ENCODE measurements at regions not wholly inside any gene's neighbourhood (a gene's known extent, or its start where the extent isn't known, plus 50 kb on each side); places are given as distances from the start of the nearest gene placed in this dataset.

DNA sequence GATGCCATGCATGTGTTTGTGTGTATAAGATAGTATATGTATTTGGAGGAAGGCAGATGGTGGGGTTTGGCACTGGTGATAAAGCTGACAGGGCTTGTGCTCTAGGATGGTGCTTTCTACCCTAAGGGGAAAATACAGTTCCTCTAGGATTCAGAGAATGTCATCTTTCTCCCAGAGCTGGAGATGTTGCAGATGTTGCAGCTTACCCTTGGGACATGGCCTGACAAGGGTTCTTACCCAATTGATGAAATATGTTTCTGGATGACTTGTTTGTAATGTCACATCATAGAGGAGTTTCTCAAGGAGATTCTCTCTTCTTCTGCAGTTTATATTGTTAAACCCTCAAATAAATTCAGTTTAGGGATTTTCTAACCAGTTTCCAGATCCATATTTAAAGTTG, 52.5 kb upstream of the PITX2 start:
- ChIA-PET POLR2A (no interaction called here), CTCF (no interaction called here)
- H3K9me3 Mint-ChIP-seq, result peaks cover 0 to 5% (median 0%) of the 10 kb centered on the region in 5 donors
- H3K4me3 ChIP-seq (ENCODE audit: low read length), result no peak overlapping the region
- H3K27ac Mint-ChIP-seq, result no peak overlapping the region
- no peaks in the 10 kb centered on the region for H3K36me3 Mint-ChIP-seq
- no peak overlapping the region for H3K27ac ChIP-seq (ENCODE audit: low read depth, low read length)
- H3K4me3 Mint-ChIP-seq, result no peak overlapping the region
- no peaks in the 10 kb centered on the region for H3K9me3 ChIP-seq (ENCODE audit: low read length)
- peaks cover 0 to 8% of the 10 kb centered on the region in 2 donors for H3K27me3 Mint-ChIP-seq
- no peaks in the 10 kb centered on the region for H3K4me1 Mint-ChIP-seq
- no peaks in the 10 kb centered on the region for H3K36me3 ChIP-seq (ENCODE audit: insufficient read depth, low read length)
- no peaks in the 10 kb centered on the region for H3K4me1 ChIP-seq (ENCODE audit: insufficient read depth, low read length)
- DNase-seq, result no peak
- no peaks in the 10 kb centered on the region for H3K27me3 ChIP-seq (ENCODE audit: insufficient read depth, low read length, poor library complexity, severe bottlenecking)

DNA sequence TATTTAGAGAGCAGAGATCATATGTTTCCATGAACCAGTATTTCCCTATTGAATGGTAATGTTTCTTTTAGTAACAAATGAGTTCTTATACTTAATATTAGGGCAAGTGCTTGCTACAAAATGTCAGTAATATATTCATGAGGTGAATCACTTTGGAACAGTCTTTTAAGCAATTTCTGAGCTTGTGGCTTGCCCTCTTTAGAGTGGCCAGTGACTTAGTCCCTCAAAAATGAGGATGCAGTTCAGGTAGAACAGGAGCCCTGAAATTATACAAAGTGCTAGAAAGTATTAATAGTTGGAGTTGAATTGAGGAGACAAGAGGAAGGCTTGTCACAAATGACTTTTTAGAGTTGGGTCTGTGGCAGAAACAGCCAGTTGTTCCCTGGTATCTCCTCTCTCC, 53.4 kb upstream of the PITX2 start:
- no peaks in the 10 kb centered on the region for H3K4me1 ChIP-seq (ENCODE audit: insufficient read depth, low read length)
- POLR2A ChIA-PET, result no interaction called here
- H3K4me3 ChIP-seq (ENCODE audit: low read length), result no peak overlapping the region
- H3K27me3 ChIP-seq (ENCODE audit: insufficient read depth, low read length, poor library complexity, severe bottlenecking), result no peaks in the 10 kb centered on the region
- no peak for DNase-seq
- Mint-ChIP-seq H3K27me3 (peaks cover 0 to 12% of the 10 kb centered on the region in 2 donors), H3K36me3 (no peaks in the 10 kb centered on the region), H3K4me1 (no peaks in the 10 kb centered on the region), H3K27ac (no peak overlapping the region), H3K9me3 (peaks cover 0 to 5% (median 0%) of the 10 kb centered on the region in 5 donors), H3K4me3 (no peak overlapping the region)
- CTCF ChIA-PET, result no interaction called here
- no peaks in the 10 kb centered on the region for H3K9me3 ChIP-seq (ENCODE audit: low read length)
- H3K27ac ChIP-seq (ENCODE audit: low read depth, low read length), result no peak overlapping the region
- H3K36me3 ChIP-seq (ENCODE audit: insufficient read depth, low read length), result no peaks in the 10 kb centered on the region

DNA sequence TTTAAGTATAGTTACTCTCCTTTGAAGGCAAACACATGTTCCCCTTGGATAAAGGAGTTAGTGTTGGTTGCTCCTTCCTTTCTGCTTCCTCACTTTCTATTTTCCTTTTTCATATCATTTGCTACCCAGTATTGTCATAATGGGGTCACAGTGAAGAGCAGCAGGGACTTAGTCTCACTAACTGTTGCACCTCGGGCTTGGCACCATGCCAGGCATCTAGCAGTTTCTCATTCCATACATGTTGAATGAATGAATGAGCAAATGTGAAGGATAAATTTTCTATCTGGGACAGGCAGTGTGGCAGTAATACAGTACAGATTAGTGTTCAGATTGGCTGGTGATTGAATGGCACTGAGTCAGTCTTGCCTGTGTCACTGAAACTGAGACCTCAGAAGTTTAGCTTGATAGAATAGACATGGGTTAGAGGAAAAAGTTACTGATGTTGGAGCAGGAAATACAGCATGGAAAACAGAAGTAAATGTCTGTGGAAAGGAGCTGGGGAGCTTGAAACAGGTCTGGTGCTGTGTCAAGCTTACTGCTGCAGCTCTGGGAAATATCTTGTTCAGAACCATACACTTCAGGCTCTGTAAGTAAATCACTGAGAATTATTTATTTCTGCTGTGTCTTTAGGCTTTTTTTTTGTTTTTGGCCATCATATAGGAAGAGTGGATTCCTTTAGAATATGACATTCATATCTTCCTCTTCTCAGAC, 55.8 kb upstream of the PITX2 start:
- Mint-ChIP-seq H3K4me3 (no peak overlapping the region), H3K27me3 (peaks cover 0 to 7% of the 10 kb centered on the region in 2 donors), H3K9me3 (peaks cover 0 to 2% (median 0%) of the 10 kb centered on the region in 5 donors), H3K4me1 (no peaks in the 10 kb centered on the region), H3K27ac (no peak overlapping the region), H3K36me3 (no peaks in the 10 kb centered on the region)
- Histone ChIP-seq H3K27ac (ENCODE audit: low read depth, low read length) (no peak overlapping the region), H3K36me3 (ENCODE audit: insufficient read depth, low read length) (no peaks in the 10 kb centered on the region), H3K4me3 (ENCODE audit: low read length) (no peak overlapping the region), H3K9me3 (ENCODE audit: low read length) (no peaks in the 10 kb centered on the region), H3K27me3 (ENCODE audit: insufficient read depth, low read length, poor library complexity, severe bottlenecking) (no peaks in the 10 kb centered on the region), H3K4me1 (ENCODE audit: insufficient read depth, low read length) (no peaks in the 10 kb centered on the region)
- no peak for DNase-seq
- POLR2A ChIA-PET, result no interaction called here
- CTCF ChIA-PET, result no interaction called here

DNA sequence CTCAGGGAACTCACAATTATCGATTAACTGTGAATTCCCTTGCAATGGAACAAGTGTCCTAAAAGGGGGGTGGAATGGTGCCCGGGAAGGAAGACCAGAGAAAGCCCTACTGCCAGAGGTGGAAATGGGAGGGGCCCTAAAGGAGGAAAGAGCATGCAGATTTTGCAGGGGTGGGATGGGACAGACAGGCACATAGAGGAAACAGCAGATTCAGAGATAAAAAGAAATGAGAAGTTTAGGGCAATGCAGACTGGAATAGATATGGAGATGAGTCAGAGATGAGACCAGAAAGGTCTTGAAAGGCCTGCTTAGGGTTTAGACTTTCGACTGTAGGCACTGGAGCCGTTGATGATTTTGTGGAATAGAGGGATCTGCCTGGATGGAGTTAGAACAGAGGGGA, 57.4 kb upstream of the PITX2 start:
- H3K27ac Mint-ChIP-seq, result no peak overlapping the region
- no peak overlapping the region for H3K4me3 Mint-ChIP-seq
- POLR2A ChIA-PET, result no interaction called here

GRCh38 chr4:110681381-110681780, 58.5 kb upstream of the PITX2 start:
- Histone ChIP-seq H3K9me3 (ENCODE audit: low read length) (no peaks in the 10 kb centered on the region), H3K36me3 (ENCODE audit: insufficient read depth, low read length) (no peaks in the 10 kb centered on the region), H3K27ac (ENCODE audit: low read depth, low read length) (no peak overlapping the region), H3K4me1 (ENCODE audit: insufficient read depth, low read length) (no peaks in the 10 kb centered on the region), H3K4me3 (ENCODE audit: low read length) (no peak overlapping the region), H3K27me3 (ENCODE audit: insufficient read depth, low read length, poor library complexity, severe bottlenecking) (no peaks in the 10 kb centered on the region)
- no peak for DNase-seq
- Mint-ChIP-seq H3K4me3 (no peak overlapping the region), H3K36me3 (no peaks in the 10 kb centered on the region), H3K9me3 (peaks cover 0 to 4% (median 0%) of the 10 kb centered on the region in 5 donors), H3K4me1 (no peaks in the 10 kb centered on the region), H3K27ac (no peak overlapping the region), H3K27me3 (peaks cover 0 to 7% of the 10 kb centered on the region in 2 donors)
- ChIA-PET POLR2A (no interaction called here), CTCF (no interaction called here)

More for the DNA sequence above, 57.4 kb upstream of the PITX2 start:
- H3K36me3 ChIP-seq (ENCODE audit: insufficient read depth, low read length), result no peaks in the 10 kb centered on the region
- no peaks in the 10 kb centered on the region for H3K9me3 ChIP-seq (ENCODE audit: low read length)
- H3K36me3 Mint-ChIP-seq, result no peaks in the 10 kb centered on the region
- H3K27me3 ChIP-seq (ENCODE audit: insufficient read depth, low read length, poor library complexity, severe bottlenecking), result no peaks in the 10 kb centered on the region
- peaks cover 0 to 7% of the 10 kb centered on the region in 2 donors for H3K27me3 Mint-ChIP-seq
- CTCF ChIA-PET, result no interaction called here
- DNase-seq, result no peak
- no peak overlapping the region for H3K4me3 ChIP-seq (ENCODE audit: low read length)
- H3K4me1 Mint-ChIP-seq, result no peaks in the 10 kb centered on the region
- peaks cover 0 to 2% (median 0%) of the 10 kb centered on the region in 5 donors for H3K9me3 Mint-ChIP-seq
- H3K4me1 ChIP-seq (ENCODE audit: insufficient read depth, low read length), result no peaks in the 10 kb centered on the region
- no peak overlapping the region for H3K27ac ChIP-seq (ENCODE audit: low read depth, low read length)

DNA sequence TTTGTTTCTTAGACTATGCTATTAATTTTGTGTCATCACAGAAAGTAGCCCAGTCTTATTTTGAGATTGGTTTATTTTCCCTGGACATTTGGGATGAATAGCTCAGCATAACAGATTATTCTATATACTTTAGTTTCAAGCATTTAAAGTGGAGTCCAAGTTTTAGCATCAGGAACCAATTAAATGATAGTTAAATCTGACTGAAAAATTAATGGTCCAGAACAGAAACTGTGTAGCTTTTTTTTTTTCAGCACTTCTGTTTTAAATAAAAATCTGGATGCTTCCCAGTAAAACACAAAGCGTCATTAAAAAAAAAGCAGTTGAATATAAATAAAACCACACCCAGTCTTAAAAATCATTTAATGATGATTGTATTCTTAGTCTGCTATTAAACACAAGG, 59.4 kb upstream of the PITX2 start:
- H3K36me3 ChIP-seq (ENCODE audit: insufficient read depth, low read length), result no peaks in the 10 kb centered on the region
- H3K36me3 Mint-ChIP-seq, result no peaks in the 10 kb centered on the region
- H3K4me1 Mint-ChIP-seq, result no peaks in the 10 kb centered on the region
- no peak overlapping the region for H3K27ac Mint-ChIP-seq
- CTCF ChIA-PET, result no interaction called here
- POLR2A ChIA-PET, result no interaction called here
- DNase-seq, result no peak
- peaks cover 0 to 4% (median 0%) of the 10 kb centered on the region in 5 donors for H3K9me3 Mint-ChIP-seq
- no peak overlapping the region for H3K27ac ChIP-seq (ENCODE audit: low read depth, low read length)
- H3K4me1 ChIP-seq (ENCODE audit: insufficient read depth, low read length), result no peaks in the 10 kb centered on the region
- no peaks in the 10 kb centered on the region for H3K27me3 ChIP-seq (ENCODE audit: insufficient read depth, low read length, poor library complexity, severe bottlenecking)
- no peak overlapping the region for H3K4me3 ChIP-seq (ENCODE audit: low read length)
- peaks cover 0 to 7% of the 10 kb centered on the region in 2 donors for H3K27me3 Mint-ChIP-seq
- no peaks in the 10 kb centered on the region for H3K9me3 ChIP-seq (ENCODE audit: low read length)
- H3K4me3 Mint-ChIP-seq, result no peak overlapping the region

DNA sequence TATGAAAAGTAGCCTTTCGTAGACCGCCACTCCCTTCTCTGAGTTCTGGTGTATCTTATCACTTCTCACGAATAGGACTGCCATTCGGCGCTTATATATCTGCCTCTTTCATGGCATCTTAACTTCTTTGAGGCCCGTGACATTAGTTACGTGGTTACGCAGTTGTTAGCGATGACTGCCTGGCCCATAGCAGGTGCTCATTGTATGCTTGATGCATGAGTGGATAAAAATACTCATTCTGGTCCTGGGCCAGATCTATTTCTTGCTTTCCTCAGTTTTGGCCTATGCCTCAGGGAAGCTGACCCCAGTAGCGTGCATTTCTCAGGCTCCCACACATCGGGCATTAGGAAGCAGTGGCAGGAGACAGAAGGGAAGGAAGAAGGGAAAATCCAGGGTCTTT, 60.7 kb upstream of the PITX2 start:
- Histone ChIP-seq H3K4me1 (ENCODE audit: insufficient read depth, low read length) (no peaks in the 10 kb centered on the region), H3K36me3 (ENCODE audit: insufficient read depth, low read length) (no peaks in the 10 kb centered on the region), H3K4me3 (ENCODE audit: low read length) (no peak overlapping the region), H3K9me3 (ENCODE audit: low read length) (no peaks in the 10 kb centered on the region), H3K27ac (ENCODE audit: low read depth, low read length) (no peak overlapping the region), H3K27me3 (ENCODE audit: insufficient read depth, low read length, poor library complexity, severe bottlenecking) (no peaks in the 10 kb centered on the region)
- no peak overlapping the region for H3K4me3 Mint-ChIP-seq
- no peaks in the 10 kb centered on the region for H3K36me3 Mint-ChIP-seq
- H3K9me3 Mint-ChIP-seq, result peaks cover 0 to 4% (median 0%) of the 10 kb centered on the region in 5 donors
- POLR2A ChIA-PET, result no interaction called here
- DNase-seq, result no peak
- H3K4me1 Mint-ChIP-seq, result no peaks in the 10 kb centered on the region
- H3K27me3 Mint-ChIP-seq, result peaks cover 0 to 7% of the 10 kb centered on the region in 2 donors
- no peak overlapping the region for H3K27ac Mint-ChIP-seq
- CTCF ChIA-PET, result no interaction called here

DNA sequence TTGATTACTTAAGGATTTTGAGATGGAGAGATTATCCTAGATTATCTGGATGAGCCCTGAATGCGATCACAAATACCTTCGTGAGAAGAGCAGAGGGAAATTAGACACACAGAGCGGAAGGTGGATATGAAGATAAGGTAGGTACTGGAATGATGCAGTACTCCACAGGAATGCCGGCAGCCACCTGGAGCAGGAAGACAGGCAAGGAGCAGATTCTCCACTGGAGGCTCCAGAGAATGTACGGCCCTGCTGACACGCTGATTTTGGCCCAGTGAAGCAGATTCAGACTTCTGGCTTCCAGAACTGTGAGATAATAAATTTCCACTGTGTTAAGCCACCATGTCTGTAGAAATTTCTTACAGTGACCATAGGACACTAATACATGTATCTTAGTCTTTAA, 79.4 kb upstream of the PITX2 start:
- no peak overlapping the region for H3K27ac ChIP-seq (ENCODE audit: low read depth, low read length)
- H3K4me3 ChIP-seq (ENCODE audit: low read length), result no peak overlapping the region
- ChIA-PET POLR2A (no interaction called here), CTCF (no interaction called here)
- H3K27me3 ChIP-seq (ENCODE audit: insufficient read depth, low read length, poor library complexity, severe bottlenecking), result no peaks in the 10 kb centered on the region
- no peaks in the 10 kb centered on the region for H3K36me3 Mint-ChIP-seq
- no peaks in the 10 kb centered on the region for H3K36me3 ChIP-seq (ENCODE audit: insufficient read depth, low read length)
- no peaks in the 10 kb centered on the region for H3K4me1 Mint-ChIP-seq
- H3K9me3 ChIP-seq (ENCODE audit: low read length), result no peaks in the 10 kb centered on the region
- H3K27ac Mint-ChIP-seq, result no peak overlapping the region
- H3K27me3 Mint-ChIP-seq, result peaks cover 0 to 1% of the 10 kb centered on the region in 2 donors
- H3K4me1 ChIP-seq (ENCODE audit: insufficient read depth, low read length), result no peaks in the 10 kb centered on the region
- peaks cover 0 to 16% (median 2%) of the 10 kb centered on the region in 5 donors for H3K9me3 Mint-ChIP-seq
- H3K4me3 Mint-ChIP-seq, result no peak overlapping the region
- no peak for DNase-seq
